Activated CD8-positive, alpha-beta memory T cell treated with anti-CD3 and anti-CD28 coated beads for 36 hours (primary cell): ENCODE measurements at regions not wholly inside any gene's neighbourhood (a gene's known extent, or its start where the extent isn't known, plus 50 kb on each side); places are given as distances from the start of the nearest gene placed in this dataset.

ENCODE experiments used
- CTCF ChIA-PET: fragments of 350-600 bp; sonication (Branson Sonifier 250); formaldehyde crosslinking; loops from one replicate; lab custom pipeline; 2021; ENCODE audit warnings: antibody characterized with exemption; lab: Charles Lee
- POLR2A ChIA-PET: fragments of 350-600 bp; sonication (Branson Sonifier 250); formaldehyde crosslinking; loops from one replicate; lab custom pipeline; 2021; ENCODE audit warnings: antibody characterized with exemption; lab: Charles Lee

GRCh38 chr6:67664942-67665341 lies 970.1 kb upstream of the ADGRB3 start:
- ChIA-PET POLR2A (no interaction called here), CTCF (no interaction called here)

GRCh38 chr6:67663105-67663895 lies 971.8 kb upstream of the ADGRB3 start:
- POLR2A ChIA-PET, result no interaction called here
- CTCF ChIA-PET, result no interaction called here

GRCh38 chr6:67653561-67653960 lies 981.5 kb upstream of the ADGRB3 start:
- CTCF ChIA-PET, result no interaction called here
- POLR2A ChIA-PET, result no interaction called here

DNA sequence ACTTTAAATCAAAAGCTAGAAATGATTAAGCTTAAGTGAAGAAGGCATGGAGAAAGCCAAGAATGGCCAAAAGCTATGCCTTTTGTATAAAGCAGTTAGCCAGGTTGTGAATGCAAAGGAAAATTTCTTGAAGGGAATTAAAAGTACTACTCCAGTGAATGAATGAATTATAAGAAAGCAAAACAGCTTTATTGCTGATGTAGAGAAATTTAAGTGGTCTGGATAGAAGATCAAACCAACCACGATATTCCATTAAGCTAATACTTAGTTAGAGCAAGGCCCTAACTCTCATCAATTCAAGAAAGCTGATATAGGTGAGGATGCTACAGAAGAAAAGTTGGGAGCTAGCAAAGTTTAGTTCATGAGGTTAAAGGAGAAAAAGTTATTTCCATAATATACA lies 988.5 kb upstream of the ADGRB3 start:
- ChIA-PET POLR2A (no interaction called here), CTCF (no interaction called here)

DNA sequence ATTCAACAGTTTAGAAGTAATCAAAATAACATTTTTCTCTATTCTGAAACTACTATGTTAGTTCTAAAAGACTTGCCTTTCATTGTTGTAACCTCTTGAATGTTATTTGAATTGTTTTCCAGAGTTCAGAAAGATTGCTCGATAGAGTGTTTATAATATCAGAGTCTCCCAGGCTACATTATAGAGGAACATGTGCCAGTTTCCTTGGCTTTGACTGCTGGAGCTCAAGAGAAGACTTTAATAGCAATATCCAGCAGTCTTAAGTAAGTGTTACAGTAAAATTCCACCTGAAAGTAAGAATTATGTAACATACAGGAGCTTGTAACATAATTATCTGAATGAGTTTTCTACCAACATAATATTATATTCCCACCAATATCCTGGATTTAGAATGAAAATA lies 991.8 kb upstream of the ADGRB3 start:
- ChIA-PET POLR2A (no interaction called here), CTCF (no interaction called here)

DNA sequence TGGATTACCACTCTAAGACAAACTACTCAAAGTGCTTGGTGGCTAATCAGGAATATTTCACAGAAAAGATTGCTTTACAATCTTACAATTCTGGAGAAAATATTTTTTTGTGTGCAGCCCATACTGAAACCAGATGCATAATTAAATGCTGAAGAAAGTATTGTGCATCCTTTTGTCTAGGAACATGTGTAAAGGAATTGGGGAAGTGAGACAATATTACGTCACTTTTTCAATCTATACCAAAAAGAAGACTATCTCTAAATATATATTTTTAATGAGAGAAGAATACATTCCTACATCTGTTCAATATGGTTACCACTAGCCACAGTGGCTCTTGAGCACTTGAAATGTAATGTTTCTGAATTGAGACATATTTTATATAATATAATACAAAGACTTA lies 992.5 kb upstream of the ADGRB3 start:
- ChIA-PET CTCF (no interaction called here), POLR2A (no interaction called here)

DNA sequence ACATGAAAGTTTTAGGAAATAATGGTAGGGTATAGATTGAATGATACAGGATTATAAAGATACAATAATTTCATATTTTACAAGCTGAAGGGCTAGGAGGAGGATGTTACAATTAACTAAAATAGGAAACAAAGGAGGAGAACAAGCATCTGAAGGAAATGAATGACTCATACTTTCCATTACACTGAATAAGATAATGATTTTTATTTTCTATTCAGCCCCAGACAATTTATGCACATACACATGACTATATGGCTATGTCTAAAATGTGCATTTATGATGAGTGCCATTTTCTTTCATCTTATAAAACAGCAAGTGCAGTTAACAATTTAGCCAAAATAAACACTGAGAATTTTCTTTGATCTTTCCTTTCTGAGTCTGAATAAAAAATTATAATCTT lies 994.6 kb upstream of the ADGRB3 start:
- CTCF ChIA-PET, result no interaction called here
- POLR2A ChIA-PET, result no interaction called here

GRCh38 chr6:67639161-67639560 lies 995.9 kb upstream of the ADGRB3 start:
- ChIA-PET POLR2A (no interaction called here), CTCF (no interaction called here)

- ChIA-PET CTCF (no interaction called here), POLR2A (no interaction called here)
Observed at GRCh38 chr6:67634199-67634598, 1000.9 kb upstream of the ADGRB3 start.

DNA sequence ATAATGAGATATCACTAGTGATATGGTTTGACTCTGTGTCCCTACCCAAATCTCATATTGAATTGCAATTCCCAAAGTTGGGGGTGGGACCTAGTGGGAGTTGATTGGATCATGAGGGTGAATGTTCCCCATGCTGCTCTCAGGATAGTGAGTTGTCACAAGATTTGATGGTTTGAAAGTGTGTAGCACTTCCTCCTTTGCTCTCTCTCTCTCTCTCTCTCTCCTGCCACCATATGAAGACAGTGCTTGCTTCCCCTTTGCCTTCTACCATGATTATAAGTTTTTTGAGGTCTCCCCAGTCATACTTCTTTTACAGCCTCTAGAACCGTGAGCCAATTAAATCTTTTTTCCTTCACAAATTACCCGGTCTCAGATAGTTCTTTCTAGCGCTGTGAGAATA lies 1002.0 kb upstream of the ADGRB3 start:
- CTCF ChIA-PET, result no interaction called here
- POLR2A ChIA-PET, result no interaction called here

- POLR2A ChIA-PET, result no interaction called here
- CTCF ChIA-PET, result no interaction called here
Observed at GRCh38 chr6:67630146-67630545, 1004.9 kb upstream of the ADGRB3 start.

GRCh38 chr6:67629258-67629657 lies 1005.8 kb upstream of the ADGRB3 start:
- ChIA-PET CTCF (no interaction called here), POLR2A (no interaction called here)

- POLR2A ChIA-PET, result no interaction called here
- CTCF ChIA-PET, result no interaction called here
Observed at GRCh38 chr6:67615796-67616195, 1019.3 kb upstream of the ADGRB3 start.

DNA sequence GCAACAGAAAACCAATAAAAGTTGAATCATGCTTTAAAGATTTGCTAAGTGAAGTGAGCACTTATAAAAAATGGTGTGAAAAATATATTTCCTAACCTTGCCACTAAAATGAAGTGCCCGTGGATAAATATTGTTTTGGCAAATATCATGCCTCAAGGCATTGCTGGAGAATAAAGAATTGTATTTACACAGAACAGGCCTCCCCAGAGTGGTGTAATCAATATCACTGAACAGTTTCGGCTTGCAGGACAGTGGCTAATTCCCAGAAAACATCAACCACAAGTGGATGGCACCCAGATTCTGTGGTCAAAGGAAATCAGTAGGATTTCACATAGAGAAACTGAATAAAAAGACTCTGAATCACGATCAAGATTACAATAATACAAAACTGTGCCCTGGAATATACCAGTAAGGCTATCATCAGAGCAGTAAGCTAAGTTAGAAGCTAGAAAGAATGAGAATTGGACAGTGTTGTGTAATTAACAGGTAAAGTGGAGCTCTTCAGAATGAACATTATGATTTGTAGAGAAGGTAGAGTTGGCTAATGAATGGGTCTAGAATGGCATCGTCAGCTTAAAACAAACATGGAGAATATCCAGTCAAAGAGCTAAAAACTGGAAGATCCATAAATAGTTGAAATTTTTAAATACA lies 1026.9 kb upstream of the ADGRB3 start:
- CTCF ChIA-PET, result no interaction called here
- POLR2A ChIA-PET, result no interaction called here

DNA sequence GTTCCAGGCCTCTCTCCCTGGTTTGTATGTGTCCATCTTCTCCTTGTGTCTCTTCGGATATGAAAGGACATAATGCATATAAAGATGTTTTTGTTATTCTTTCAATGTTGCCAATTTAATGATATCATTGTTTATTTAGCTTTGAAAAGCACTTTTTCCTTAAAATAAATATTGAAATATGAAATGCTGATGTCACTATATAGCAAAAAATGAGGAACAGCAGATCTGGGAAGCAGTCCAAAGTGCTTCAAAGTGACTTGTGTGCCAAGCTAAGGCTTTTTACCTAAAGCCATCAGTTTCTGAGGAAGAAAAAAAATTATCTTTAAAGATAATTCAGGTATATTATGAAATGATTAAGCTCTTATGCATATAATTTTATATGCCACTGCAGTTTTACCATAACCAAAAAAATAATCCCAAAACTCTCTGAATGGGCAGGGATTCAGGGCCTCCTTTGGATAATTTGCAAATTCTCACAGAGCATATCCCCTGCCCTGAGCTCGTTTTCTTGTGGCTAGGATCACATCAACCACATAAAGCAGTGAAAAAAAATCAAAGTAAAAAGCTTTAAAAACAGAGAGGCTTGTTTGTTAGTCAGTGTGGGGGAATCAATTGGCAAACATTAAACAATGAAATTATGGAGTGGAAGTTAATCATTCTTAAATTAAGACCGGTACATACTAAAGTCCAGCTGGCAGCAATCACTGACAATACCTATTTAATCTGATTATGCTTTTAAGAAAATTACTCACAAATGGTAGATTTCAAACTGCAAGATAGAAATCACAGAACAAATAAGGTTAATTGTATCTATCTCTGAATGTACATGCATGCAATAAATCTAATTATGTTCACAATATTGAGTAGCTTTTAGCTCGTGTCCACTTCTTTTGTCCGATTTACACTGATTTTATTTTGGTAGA lies 1027.9 kb upstream of the ADGRB3 start:
- ChIA-PET POLR2A (no interaction called here), CTCF (no interaction called here)

DNA sequence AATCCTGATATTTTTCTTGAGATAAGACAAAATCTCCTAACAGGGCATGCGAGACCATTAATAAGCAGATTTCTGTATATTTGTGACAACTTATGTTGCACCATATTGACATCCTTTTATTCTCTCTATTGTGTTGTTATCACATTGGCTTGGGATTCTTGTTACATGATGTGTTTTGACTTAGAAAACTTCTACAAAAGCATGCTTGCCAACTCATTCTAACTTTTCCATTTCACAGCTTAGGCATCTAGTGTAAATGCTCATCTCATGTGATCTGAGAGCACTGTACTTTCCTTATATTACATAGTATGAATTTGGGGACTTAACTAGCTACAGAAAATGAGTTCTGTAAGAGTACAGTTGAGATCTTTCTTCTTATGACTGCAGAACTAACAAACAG lies 1040.7 kb upstream of the ADGRB3 start:
- ChIA-PET POLR2A (no interaction called here), CTCF (no interaction called here)

DNA sequence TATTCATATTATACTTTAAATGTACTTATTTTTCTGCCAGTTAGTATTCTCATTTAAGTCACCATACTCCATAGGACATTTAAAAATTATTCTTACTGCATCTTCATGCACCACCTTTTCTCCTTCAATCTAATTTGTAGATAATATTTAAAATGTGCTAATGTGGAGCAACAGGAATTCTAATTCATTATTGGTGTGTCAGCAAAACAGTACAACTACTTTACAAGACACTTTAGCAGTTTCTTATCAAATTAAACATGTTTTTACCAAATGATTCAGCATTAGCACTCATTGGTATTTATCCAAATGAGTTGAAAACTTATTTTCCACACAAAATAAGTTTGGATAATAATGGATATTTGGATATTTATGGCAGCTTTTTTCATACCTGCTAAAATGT lies 1041.8 kb upstream of the ADGRB3 start:
- POLR2A ChIA-PET, result no interaction called here
- CTCF ChIA-PET, result no interaction called here

GRCh38 chr6:67591910-67592309 lies 1043.2 kb upstream of the ADGRB3 start:
- CTCF ChIA-PET, result no interaction called here
- POLR2A ChIA-PET, result no interaction called here

DNA sequence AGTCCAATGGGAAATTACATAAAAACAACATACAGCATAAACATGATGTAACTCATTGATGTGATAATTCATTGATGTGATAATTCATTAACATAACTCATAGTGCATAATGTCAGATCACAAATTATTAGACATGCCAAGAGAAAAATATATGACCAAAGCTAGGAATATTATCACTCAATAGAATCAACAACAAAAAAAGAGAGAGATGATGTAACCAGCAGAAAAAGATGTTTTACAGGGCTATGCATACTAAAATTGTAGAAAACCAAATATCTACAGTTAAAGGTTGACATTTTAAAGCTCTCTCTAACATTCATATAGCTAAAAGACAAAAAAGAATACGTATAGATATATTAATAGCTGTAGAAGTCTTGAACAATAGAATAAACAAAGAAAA lies 1067.2 kb upstream of the ADGRB3 start:
- CTCF ChIA-PET, result no interaction called here
- POLR2A ChIA-PET, result no interaction called here

- CTCF ChIA-PET, result no interaction called here
- POLR2A ChIA-PET, result no interaction called here
Observed at GRCh38 chr6:67563671-67564070, 1071.4 kb upstream of the ADGRB3 start.
